Skeletal muscle satellite cell (primary cell): ENCODE measurements at regions not wholly inside any gene's neighbourhood (a gene's known extent, or its start where the extent isn't known, plus 50 kb on each side); places are given as distances from the start of the nearest gene placed in this dataset.
"Not testable (repeated sequence)": the region's sequence is repeated elsewhere in the genome, so short reads cannot be mapped to it uniquely, and the experiment has no call there.

ENCODE experiments used
- H3K27me3 ChIP-seq: 2 replicates; pipeline ENCODE4 v1.7.0; 2013; ENCODE audit warnings: low read length; ENCODE audit not compliant: control insufficient read depth, insufficient read depth
- H3K36me3 ChIP-seq: 2 replicates; pipeline ENCODE4 v1.7.0; 2013; ENCODE audit warnings: mild to moderate bottlenecking, control low read depth, low read length; ENCODE audit not compliant: insufficient read depth
- H3K4me1 ChIP-seq: 2 replicates; pipeline ENCODE4 v1.7.0; 2013; ENCODE audit warnings: low read length; ENCODE audit not compliant: control insufficient read depth, insufficient read depth
- H3K4me2 ChIP-seq: 2 replicates; pipeline ENCODE4 v1.7.0; 2013; ENCODE audit warnings: mild to moderate bottlenecking, low read length
- H3K4me3 ChIP-seq: 2 replicates; pipeline ENCODE4 v1.7.0; 2013; ENCODE audit warnings: low read length
- H3K9ac ChIP-seq: 2 replicates; pipeline ENCODE4 v1.7.0; 2013; ENCODE audit warnings: mild to moderate bottlenecking, low read depth, low read length, moderate library complexity
- H3K9me3 ChIP-seq: replicated peaks from 2 replicates; pipeline ENCODE4 v1.7.0; 2013; ENCODE audit warnings: mild to moderate bottlenecking, control low read depth, low read length

- Histone ChIP-seq H3K4me1 (no peaks in the 10 kb centered on the region), H3K36me3 (no peaks in the 10 kb centered on the region), H3K9me3 (no peaks in the 10 kb centered on the region), H3K9ac (no peak overlapping the region), H3K4me3 (no peak overlapping the region), H3K27me3 (no peaks in the 10 kb centered on the region), H3K4me2 (no peak overlapping the region)
These were observed 814.4 kb downstream of the NR4A2 start for GRCh38 chr2:155518094-155518493.

- H3K4me3 ChIP-seq = no peak overlapping the region
- H3K9ac ChIP-seq = no peak overlapping the region
- H3K4me2 ChIP-seq = no peak overlapping the region
- H3K36me3 ChIP-seq = no peaks in the 10 kb centered on the region
- no peaks in the 10 kb centered on the region for H3K27me3 ChIP-seq
- no peaks in the 10 kb centered on the region for H3K9me3 ChIP-seq
- H3K4me1 ChIP-seq = no peaks in the 10 kb centered on the region
These were observed 815.2 kb downstream of the NR4A2 start for GRCh38 chr2:155517362-155517761.

GRCh38 chr2:155513248-155513647, 814.8 kb downstream of the KCNJ3 start:
- Histone ChIP-seq H3K4me2 (no peak overlapping the region), H3K9me3 (no peaks in the 10 kb centered on the region)

GRCh38 chr2:155502766-155503165, 804.3 kb downstream of the KCNJ3 start:
- Histone ChIP-seq H3K9ac (no peak overlapping the region), H3K27me3 (no peaks in the 10 kb centered on the region), H3K4me3 (no peak overlapping the region), H3K36me3 (no peaks in the 10 kb centered on the region), H3K9me3 (no peaks in the 10 kb centered on the region), H3K4me2 (no peak overlapping the region), H3K4me1 (no peaks in the 10 kb centered on the region)

More at GRCh38 chr2:155513248-155513647, 814.8 kb downstream of the KCNJ3 start:
- Histone ChIP-seq H3K36me3 (no peaks in the 10 kb centered on the region), H3K4me3 (no peak overlapping the region), H3K27me3 (no peaks in the 10 kb centered on the region), H3K4me1 (no peaks in the 10 kb centered on the region), H3K9ac (no peak overlapping the region)

- no peaks in the 10 kb centered on the region for H3K27me3 ChIP-seq
- H3K4me1 ChIP-seq = no peaks in the 10 kb centered on the region
- no peaks in the 10 kb centered on the region for H3K9me3 ChIP-seq
- H3K36me3 ChIP-seq = no peaks in the 10 kb centered on the region
- H3K4me2 ChIP-seq = no peak overlapping the region
- no peak overlapping the region for H3K4me3 ChIP-seq
- H3K9ac ChIP-seq = no peak overlapping the region
These were observed 799.6 kb downstream of the KCNJ3 start for GRCh38 chr2:155498106-155498505.

GRCh38 chr2:155494744-155495143, 796.2 kb downstream of the KCNJ3 start:
- Histone ChIP-seq H3K27me3 (no peaks in the 10 kb centered on the region), H3K4me1 (no peaks in the 10 kb centered on the region), H3K4me3 (no peak overlapping the region), H3K36me3 (no peaks in the 10 kb centered on the region), H3K4me2 (no peak overlapping the region), H3K9me3 (no peaks in the 10 kb centered on the region), H3K9ac (no peak overlapping the region)

- Histone ChIP-seq H3K9ac (no peak overlapping the region), H3K27me3 (no peaks in the 10 kb centered on the region), H3K36me3 (no peaks in the 10 kb centered on the region), H3K9me3 (no peaks in the 10 kb centered on the region), H3K4me3 (no peak overlapping the region), H3K4me2 (no peak overlapping the region), H3K4me1 (no peaks in the 10 kb centered on the region)
These were observed 786.8 kb downstream of the KCNJ3 start for GRCh38 chr2:155485141-155485842.

- Histone ChIP-seq H3K4me2 (no peak overlapping the region), H3K36me3 (no peaks in the 10 kb centered on the region), H3K4me1 (no peaks in the 10 kb centered on the region), H3K9ac (no peak overlapping the region), H3K27me3 (no peaks in the 10 kb centered on the region), H3K9me3 (no peaks in the 10 kb centered on the region), H3K4me3 (no peak overlapping the region)
These were observed 782.6 kb downstream of the KCNJ3 start for GRCh38 chr2:155481141-155481540.

GRCh38 chr2:155472018-155472417, 773.5 kb downstream of the KCNJ3 start:
- not testable (repeated sequence) for H3K36me3 ChIP-seq, H3K9me3 ChIP-seq, H3K4me2 ChIP-seq, H3K4me1 ChIP-seq, H3K9ac ChIP-seq, H3K27me3 ChIP-seq, H3K4me3 ChIP-seq

GRCh38 chr2:155456222-155456621, 757.7 kb downstream of the KCNJ3 start:
- H3K36me3 ChIP-seq = no peaks in the 10 kb centered on the region
- no peaks in the 10 kb centered on the region for H3K9me3 ChIP-seq
- H3K4me3 ChIP-seq = no peak overlapping the region
- H3K27me3 ChIP-seq = no peaks in the 10 kb centered on the region
- no peak overlapping the region for H3K4me2 ChIP-seq
- no peaks in the 10 kb centered on the region for H3K4me1 ChIP-seq
- no peak overlapping the region for H3K9ac ChIP-seq

GRCh38 chr2:155442755-155443372, 744.4 kb downstream of the KCNJ3 start:
- no peaks in the 10 kb centered on the region for H3K27me3 ChIP-seq
- no peak overlapping the region for H3K4me2 ChIP-seq
- H3K9me3 ChIP-seq = no peaks in the 10 kb centered on the region
- H3K36me3 ChIP-seq = no peaks in the 10 kb centered on the region
- no peaks in the 10 kb centered on the region for H3K4me1 ChIP-seq
- H3K9ac ChIP-seq = no peak overlapping the region
- no peak overlapping the region for H3K4me3 ChIP-seq

GRCh38 chr2:155442088-155442487, 743.6 kb downstream of the KCNJ3 start:
- Histone ChIP-seq H3K4me1 (no peaks in the 10 kb centered on the region), H3K27me3 (no peaks in the 10 kb centered on the region), H3K9me3 (no peaks in the 10 kb centered on the region), H3K4me2 (no peak overlapping the region), H3K36me3 (no peaks in the 10 kb centered on the region), H3K4me3 (no peak overlapping the region), H3K9ac (no peak overlapping the region)
